ENCODE measurements at regions not wholly inside any gene's neighbourhood (a gene's known extent, or its start where the extent isn't known, plus 50 kb on each side); places are given as distances from the start of the nearest gene placed in this dataset.

DNA sequence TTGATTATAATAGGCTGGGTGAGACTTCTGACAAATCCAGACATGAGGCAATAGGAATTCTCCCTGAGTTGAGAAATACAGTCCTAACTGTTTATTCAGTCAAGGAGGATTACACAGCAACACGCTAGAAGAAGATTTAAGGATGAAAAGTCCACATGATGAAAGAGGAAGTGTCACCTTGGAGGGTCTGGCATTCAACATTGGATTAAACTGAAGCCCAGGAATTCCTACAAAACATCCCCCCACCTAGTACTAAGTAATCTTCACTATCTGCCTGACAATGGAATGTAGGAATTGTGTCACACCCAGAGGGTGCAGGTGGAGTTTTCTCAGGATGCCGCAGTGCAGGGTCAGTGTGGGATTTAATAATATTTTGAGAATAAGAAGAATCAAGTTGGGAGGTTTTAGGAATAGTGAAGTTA, 142.4 kb downstream of the SOCS6 start:
- no peak for TF ChIP-seq POLR2A (IDR thresholded peaks at IDR 0.05)
- TF ChIP-seq, protein P1, sequence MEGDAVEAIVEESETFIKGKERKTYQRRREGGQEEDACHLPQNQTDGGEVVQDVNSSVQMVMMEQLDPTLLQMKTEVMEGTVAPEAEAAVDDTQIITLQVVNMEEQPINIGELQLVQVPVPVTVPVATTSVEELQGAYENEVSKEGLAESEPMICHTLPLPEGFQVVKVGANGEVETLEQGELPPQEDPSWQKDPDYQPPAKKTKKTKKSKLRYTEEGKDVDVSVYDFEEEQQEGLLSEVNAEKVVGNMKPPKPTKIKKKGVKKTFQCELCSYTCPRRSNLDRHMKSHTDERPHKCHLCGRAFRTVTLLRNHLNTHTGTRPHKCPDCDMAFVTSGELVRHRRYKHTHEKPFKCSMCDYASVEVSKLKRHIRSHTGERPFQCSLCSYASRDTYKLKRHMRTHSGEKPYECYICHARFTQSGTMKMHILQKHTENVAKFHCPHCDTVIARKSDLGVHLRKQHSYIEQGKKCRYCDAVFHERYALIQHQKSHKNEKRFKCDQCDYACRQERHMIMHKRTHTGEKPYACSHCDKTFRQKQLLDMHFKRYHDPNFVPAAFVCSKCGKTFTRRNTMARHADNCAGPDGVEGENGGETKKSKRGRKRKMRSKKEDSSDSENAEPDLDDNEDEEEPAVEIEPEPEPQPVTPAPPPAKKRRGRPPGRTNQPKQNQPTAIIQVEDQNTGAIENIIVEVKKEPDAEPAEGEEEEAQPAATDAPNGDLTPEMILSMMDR (IDR thresholded peaks at IDR 0.05 in 4 of 5, conservative IDR thresholded peaks at IDR 0.05 in 1 of 5): no peak
